RWPE2 (cell line): ENCODE measurements at regions not wholly inside any gene's neighbourhood (a gene's known extent, or its start where the extent isn't known, plus 50 kb on each side); places are given as distances from the start of the nearest gene placed in this dataset.
A peak's percentile ranks its signal among the peaks of the same experiment; 100 is the strongest.

Source experiments
- ATAC-seq: fragments of 200-7000 bp; cut with Tn5 transposase; 3 replicates; pipeline ENCODE4 v1.9.1; 2021; ENCODE audit warnings: low read depth
- DNase-seq: peaks from one replicate; pipeline ENCODE4 v3.0.0-alpha.2; 2020; ENCODE audit warnings: low spot score
- H3K27ac ChIP-seq: fragments of 450-650 bp; 2 replicates; pipeline ENCODE4 v1.5.1; 2017; ENCODE audit warnings: mild to moderate bottlenecking; ENCODE audit not compliant: poor library complexity, severe bottlenecking
- H3K27me3 ChIP-seq: fragments of 250-450 bp; sonication (Bioruptor Pico); 2 replicates; pipeline ENCODE4 v1.5.1; 2021; ENCODE audit warnings: mild to moderate bottlenecking, moderate library complexity; ENCODE audit not compliant: insufficient read depth, poor library complexity, severe bottlenecking
- H3K36me3 ChIP-seq: fragments of 250-450 bp; sonication (Bioruptor Pico); 2 replicates; pipeline ENCODE4 v1.5.1; 2020; ENCODE audit warnings: low read depth, mild to moderate bottlenecking, moderate library complexity
- H3K4me1 ChIP-seq: fragments of 250-450 bp; sonication (Bioruptor Pico); 2 replicates; pipeline ENCODE4 v1.5.1; 2021; ENCODE audit warnings: mild to moderate bottlenecking, moderate library complexity; ENCODE audit not compliant: insufficient read depth, poor library complexity, severe bottlenecking
- H3K4me3 ChIP-seq: fragments of 250-450 bp; sonication (Bioruptor Pico); 2 replicates; pipeline ENCODE4 v1.5.1; 2021; ENCODE audit warnings: mild to moderate bottlenecking, moderate library complexity; ENCODE audit not compliant: severe bottlenecking
- H3K9me3 ChIP-seq: fragments of 250-450 bp; sonication (Bioruptor Pico); 2 replicates; pipeline ENCODE4 v1.5.1; 2021; ENCODE audit warnings: mild to moderate bottlenecking, moderate library complexity; ENCODE audit not compliant: severe bottlenecking
- CTCF ChIP-seq: fragments of 450-650 bp; IDR thresholded peaks from one replicate; pipeline ENCODE4 v1.5.1; 2017; ENCODE audit warnings: mild to moderate bottlenecking, moderate library complexity; ENCODE audit not compliant: poor library complexity, severe bottlenecking

GRCh38 chr5:96506866-96507527, 73.9 kb upstream of the PCSK1 start:
- H3K36me3 ChIP-seq = no peaks in the 10 kb centered on the region
- TF ChIP-seq CTCF = no peak
- H3K27me3 ChIP-seq = no peaks in the 10 kb centered on the region
- ATAC-seq = no peak
- DNase-seq = no peak
- no peaks in the 10 kb centered on the region for H3K9me3 ChIP-seq
- no peak overlapping the region for H3K27ac ChIP-seq
- H3K4me3 ChIP-seq = no peak overlapping the region
- H3K4me1 ChIP-seq = peaks cover 21% of the 10 kb centered on the region

GRCh38 chr5:96509316-96509715, 76.3 kb upstream of the PCSK1 start:
- H3K9me3 ChIP-seq = no peaks in the 10 kb centered on the region
- ATAC-seq (peak; percentile 49; the same call in 2 of the 3 replicates), DNase-seq (no peak)
- H3K27ac ChIP-seq = peak overlapping the region; percentile 87
- no peaks in the 10 kb centered on the region for H3K36me3 ChIP-seq
- no peaks in the 10 kb centered on the region for H3K27me3 ChIP-seq
- no peak overlapping the region for H3K4me3 ChIP-seq
- TF ChIP-seq CTCF = no peak
- H3K4me1 ChIP-seq = peaks cover 21% of the 10 kb centered on the region

- H3K36me3 ChIP-seq = no peaks in the 10 kb centered on the region
- H3K27me3 ChIP-seq = no peaks in the 10 kb centered on the region
- H3K4me3 ChIP-seq = no peak overlapping the region
- no peaks in the 10 kb centered on the region for H3K9me3 ChIP-seq
- no peak for TF ChIP-seq CTCF
- peaks cover 21% of the 10 kb centered on the region for H3K4me1 ChIP-seq
- no peak for DNase-seq
- peak overlapping the region; percentile 87 for H3K27ac ChIP-seq
- ATAC-seq = peak; percentile 95
Observed at GRCh38 chr5:96509721-96510350, 76.8 kb upstream of the PCSK1 start.

GRCh38 chr5:96516631-96517071, 83.6 kb upstream of the PCSK1 start:
- no peaks in the 10 kb centered on the region for H3K36me3 ChIP-seq
- ATAC-seq (no peak), DNase-seq (no peak)
- no peak for TF ChIP-seq CTCF
- no peaks in the 10 kb centered on the region for H3K4me1 ChIP-seq
- no peaks in the 10 kb centered on the region for H3K27me3 ChIP-seq
- no peak overlapping the region for H3K4me3 ChIP-seq
- no peak overlapping the region for H3K27ac ChIP-seq
- no peaks in the 10 kb centered on the region for H3K9me3 ChIP-seq

GRCh38 chr5:96517295-96517694, 84.2 kb upstream of the PCSK1 start:
- H3K27me3 ChIP-seq = no peaks in the 10 kb centered on the region
- H3K36me3 ChIP-seq = no peaks in the 10 kb centered on the region
- no peak for DNase-seq
- no peaks in the 10 kb centered on the region for H3K9me3 ChIP-seq
- H3K4me3 ChIP-seq = no peak overlapping the region
- no peak for ATAC-seq
- no peaks in the 10 kb centered on the region for H3K4me1 ChIP-seq
- TF ChIP-seq CTCF = no peak
- H3K27ac ChIP-seq = no peak overlapping the region
